DOHH2 (cell line): ENCODE measurements at regions not wholly inside any gene's neighbourhood (a gene's known extent, or its start where the extent isn't known, plus 50 kb on each side); places are given as distances from the start of the nearest gene placed in this dataset.

ENCODE experiments used
- CTCF ChIP-seq: fragments of 200-600 bp; sonication (generic); IDR thresholded peaks from one replicate; pipeline ENCODE4 v1.5.1; 2014; ENCODE audit warnings: antibody characterized with exemption, mild to moderate bottlenecking, low read depth, low read length; ENCODE audit not compliant: poor library complexity, severe bottlenecking
- EZH2phosphoT487 ChIP-seq: fragments of 200-600 bp; sonication (generic); IDR thresholded peaks from 2 replicates; pipeline ENCODE4 v1.6.1; 2017; ENCODE audit warnings: borderline replicate concordance, mild to moderate bottlenecking, antibody characterized with exemption, low read length, moderate library complexity, mixed read lengths

- TF ChIP-seq EZH2phosphoT487 (no peak), CTCF (no peak)
Measured at GRCh38 chr22:22158965-22159364, 85.6 kb upstream of the VPREB1 start.
